Stimulated activated CD8-positive, alpha-beta memory T cell treated with anti-CD3 and anti-CD28 coated beads, Interleukin-4, amount 100 ng/mL, for 24 hours (primary cell): ENCODE measurements at regions not wholly inside any gene's neighbourhood (a gene's known extent, or its start where the extent isn't known, plus 50 kb on each side); places are given as distances from the start of the nearest gene placed in this dataset.
"Not testable (repeated sequence)": the region's sequence is repeated elsewhere in the genome, so short reads cannot be mapped to it uniquely, and the experiment has no call there.

Source experiments
- DNase-seq: peaks from one replicate; pipeline ENCODE4 v3.0.0-alpha.2; 2020; ENCODE audit warnings: low read depth

DNA sequence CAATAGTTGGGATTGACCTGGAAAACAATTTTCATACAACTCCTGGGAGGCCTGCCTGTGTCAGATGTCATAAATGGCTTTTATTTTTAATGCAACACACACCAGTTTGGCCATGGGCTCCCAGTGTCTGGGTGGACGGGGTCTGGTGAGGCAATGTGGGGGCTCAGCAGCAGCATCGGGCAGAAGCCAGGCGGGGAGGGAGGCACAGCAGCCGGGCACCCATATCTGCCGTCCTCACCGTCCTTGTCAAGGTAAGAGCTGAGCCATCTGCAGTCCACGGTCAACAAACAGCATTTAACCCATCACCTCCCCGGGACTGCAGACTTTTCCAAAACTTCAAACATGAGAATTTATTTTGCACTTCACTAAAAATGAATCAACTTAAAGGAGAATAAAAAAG, 154.0 kb upstream of the ZNF469 start:
- DNase-seq: not testable (repeated sequence)

DNA sequence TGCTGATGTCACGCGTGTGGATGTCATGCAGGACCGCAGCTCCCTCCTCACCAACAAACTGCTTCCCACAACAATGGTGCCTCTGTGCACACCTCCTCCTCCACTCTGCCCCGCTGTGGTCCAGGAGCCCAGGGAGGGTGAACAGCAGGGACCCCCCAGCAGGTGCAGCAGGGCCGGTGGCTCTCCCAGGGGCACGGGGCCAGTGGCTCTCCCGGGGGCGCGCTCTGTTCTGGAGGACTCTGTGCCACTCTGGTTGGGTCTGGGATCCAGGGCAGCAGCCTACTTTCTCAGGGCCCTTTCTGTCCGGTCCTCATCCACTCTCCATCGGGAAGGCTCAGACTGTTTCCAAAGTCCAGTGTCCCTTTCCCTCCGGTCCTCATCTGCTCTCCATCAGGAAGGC, 153.0 kb upstream of the ZNF469 start:
- not testable (repeated sequence) for DNase-seq

DNA sequence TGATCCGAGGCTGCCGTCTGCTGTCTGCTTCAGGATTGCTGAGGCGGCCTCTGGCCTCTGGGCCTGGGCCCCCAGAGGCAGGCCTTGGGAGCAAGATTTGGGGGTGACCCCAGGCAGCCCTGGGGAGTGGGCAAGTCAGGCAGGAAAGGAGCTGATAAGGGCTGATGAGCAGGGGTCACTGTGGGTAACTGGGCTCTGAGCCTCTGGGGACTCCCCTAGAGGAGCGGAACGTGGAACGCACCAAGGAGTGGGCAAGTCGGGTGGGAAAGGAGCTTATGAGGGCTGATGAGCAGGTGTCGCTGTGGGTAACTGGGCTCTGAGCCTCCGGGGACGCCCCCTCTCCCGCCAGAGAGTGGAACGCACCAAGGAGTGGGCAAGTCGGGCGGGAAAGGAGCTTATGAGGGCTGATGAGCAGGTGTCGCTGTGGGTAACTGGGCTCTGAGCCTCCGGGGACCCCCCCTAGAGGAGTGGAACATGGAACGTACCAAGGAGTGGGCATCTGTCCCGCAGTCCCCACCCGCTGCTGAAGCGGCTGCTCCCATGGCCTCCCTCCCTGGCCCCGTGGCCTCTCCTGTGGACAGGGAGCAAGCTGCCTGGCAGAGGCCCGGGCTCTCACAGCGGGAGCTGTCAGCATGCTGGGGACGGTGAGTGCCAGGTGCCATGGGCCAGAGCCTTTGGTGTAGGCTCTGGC, 152.3 kb upstream of the ZNF469 start:
- not testable (repeated sequence) for DNase-seq

DNA sequence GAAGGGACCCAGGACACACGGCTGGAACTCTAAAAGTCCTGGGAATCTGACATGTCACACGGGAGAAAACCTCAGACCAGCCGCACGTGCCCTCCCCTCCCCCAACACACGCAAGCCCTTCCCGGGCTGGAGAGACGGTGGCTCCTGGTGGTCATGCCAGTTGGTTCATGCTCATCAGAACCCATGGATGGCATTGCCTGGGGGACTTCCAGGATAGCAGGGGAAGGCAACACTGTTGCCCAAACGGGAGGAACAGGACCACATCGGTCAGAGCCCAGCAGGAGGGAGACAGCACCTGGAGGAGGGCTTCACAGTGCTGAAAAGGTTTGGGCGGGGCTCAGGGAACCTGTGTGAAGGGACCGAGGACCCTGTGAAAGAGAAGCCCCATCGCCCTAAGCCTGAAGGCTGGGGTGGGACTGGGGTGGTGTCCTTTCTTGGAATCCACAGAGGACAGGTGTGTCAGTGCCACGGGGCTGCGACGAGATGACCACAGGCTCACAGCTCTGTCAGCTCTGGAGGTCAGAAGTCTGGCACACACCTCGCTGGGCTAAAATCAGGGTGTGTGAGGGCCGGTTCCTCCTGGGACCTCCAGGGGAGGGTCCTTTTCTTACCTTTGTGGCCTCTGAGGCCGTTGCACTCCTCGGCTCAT, 151.7 kb upstream of the ZNF469 start:
- DNase-seq: not testable (repeated sequence)

DNA sequence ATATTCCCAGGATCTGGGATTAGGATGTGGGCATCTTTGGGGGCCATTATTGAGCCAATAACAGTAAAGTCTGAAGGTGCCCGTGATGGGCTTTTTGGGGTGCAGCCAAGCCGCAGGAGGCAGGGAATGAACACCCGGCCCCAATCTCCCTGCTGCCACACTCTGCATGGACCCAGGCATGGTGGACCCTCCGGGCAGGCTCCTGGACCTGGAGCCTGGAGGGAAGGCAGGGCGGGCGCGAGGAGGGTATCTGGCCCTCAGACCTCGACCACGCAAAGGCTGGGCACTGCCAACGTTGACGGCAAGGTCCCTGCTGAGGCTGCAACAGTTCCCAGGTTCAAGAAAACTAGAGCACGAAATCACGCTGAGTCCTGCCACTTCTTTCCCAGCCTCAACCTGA, 150.9 kb upstream of the ZNF469 start:
- DNase-seq: not testable (repeated sequence)

DNA sequence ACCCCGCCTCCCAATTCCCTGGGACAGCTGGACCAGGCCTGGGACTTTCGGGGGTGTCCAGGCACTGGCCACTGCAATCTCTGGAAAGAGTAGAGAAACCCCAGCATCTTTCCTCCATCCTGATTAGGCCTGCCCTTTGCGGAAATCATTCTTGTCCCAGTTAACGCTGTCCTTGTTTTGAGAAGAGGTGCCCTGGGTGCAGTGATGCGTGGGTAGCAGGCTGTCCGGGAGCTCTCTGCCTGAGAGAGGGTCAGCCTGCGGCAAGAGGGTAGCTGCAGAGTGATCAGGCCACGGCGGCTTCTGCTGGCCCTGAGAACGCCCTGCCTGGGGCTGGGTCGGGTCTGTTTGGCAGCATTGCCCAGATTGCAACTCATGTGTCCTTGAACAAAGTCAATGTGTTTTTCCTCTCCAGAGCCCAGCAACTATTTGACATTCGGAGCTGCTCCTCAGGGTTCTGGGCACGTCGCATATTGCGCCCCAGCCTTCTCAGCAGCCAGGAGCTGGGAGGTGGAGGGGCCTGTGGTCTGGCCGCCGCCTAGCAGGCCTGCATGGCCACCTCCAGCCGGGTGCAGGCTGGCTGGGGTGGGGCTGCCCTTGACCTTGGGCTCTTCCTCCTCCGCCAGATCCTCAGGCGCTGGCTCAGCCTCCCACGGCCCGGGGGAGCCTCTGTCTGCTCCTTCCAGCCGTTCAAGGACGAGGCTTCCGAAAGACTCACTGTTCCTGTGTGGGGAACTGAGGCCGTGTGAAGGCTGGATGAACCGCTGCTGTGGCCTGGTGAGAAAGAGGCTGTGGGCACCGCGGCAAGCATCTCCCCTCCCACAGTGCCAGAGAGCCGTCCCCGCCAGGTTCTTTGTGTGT, 150.1 kb upstream of the ZNF469 start:
- not testable (repeated sequence) for DNase-seq

DNA sequence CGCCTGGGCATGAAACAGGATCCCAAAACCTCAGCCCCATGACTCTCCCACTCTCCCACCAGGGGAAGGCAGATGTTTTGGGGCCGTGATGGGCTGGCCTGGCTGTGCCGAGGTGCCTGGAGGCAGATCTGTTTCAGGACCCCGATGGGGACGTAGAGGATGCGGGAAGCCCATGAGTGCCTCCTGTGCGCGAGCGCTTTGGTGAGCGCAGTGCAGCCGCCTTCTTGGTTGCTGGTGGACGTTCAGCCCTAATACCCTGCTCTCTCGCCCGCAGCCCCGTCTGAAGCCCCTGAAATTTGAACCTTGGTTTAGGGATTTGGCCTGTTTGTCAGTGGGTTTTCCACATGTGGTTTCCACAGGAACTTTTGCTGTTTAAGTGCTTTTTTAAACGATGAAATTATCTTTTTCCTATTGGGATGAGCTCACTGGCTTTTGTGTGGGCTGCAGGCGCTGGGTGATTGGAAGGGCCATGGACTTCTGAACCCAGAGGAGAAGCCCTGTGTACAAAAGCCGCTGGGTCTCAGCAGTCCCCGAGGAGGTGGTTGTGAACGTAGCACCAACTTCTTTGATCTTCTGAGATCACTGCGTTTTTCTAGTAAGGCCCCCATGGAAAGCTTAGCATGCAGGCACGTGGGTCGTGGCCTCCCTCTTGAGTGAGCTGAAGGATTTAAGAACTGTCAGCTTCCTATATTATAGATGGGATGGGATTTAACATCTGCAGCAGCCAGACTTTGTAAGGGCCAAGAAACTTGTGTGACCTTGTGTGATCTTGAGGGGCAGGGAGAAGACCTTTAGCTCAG, 148.9 kb upstream of the ZNF469 start:
- DNase-seq: not testable (repeated sequence)

DNA sequence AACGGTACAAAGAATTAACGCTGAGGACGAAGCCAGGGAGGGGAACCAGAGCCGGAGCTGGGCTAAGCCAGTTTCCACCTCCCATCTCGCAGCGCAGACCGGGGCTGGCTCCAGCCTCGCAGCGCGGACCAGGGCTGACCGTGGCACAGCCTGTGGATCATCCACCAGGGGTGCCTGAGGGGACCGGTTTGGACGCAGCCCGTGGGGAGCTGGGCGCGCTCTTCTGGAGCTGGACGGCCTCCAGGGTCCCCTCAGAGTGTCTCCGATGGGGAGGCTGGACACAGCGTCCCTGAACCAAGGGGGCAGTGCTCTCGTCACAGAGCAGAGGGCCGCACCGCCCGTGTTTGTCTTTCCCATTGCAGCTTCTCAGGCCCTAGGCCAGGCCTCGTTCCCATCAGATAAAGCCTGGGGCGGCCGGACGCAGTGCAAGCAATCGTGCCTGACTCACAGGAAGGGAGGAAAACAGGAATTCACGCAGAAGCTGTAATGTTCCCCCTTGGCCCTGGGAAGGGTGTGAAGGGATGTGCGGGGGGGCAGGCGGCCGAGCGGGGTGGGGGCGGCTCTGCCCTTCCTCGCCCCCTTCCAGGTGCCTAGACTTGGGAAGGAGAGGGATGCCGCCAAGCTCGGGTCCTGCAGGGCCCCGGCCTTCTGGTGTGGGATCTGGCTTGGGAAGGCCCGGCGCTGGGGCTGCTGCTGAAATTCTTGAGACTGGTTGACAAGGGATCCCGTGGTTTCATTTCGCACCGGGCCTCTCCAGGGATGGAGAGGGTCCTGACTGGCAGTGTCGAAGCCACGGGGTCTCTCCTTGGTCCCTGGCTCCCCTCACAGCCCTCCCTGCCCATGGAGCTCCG, 148.1 kb upstream of the ZNF469 start:
- not testable (repeated sequence) for DNase-seq

DNA sequence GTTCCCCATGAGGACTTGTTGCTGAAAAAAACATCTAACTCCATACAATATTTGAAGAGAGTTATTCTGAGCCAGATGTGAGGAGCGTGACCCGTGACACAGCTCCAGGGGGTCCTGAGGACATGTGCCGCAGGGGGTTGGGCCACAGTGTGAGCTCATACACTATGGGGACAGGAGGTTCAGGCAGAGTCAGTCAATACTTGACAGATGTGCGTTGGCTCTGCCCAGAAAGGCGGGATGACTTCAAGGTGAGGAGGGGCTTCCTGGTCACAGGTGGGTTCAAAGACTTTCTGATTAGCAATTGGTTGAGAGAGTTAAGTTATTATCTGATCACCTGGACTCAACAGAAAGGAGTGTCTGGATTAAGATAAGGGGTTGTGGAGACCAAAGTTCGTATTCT, 147.1 kb upstream of the ZNF469 start:
- DNase-seq: not testable (repeated sequence)

DNA sequence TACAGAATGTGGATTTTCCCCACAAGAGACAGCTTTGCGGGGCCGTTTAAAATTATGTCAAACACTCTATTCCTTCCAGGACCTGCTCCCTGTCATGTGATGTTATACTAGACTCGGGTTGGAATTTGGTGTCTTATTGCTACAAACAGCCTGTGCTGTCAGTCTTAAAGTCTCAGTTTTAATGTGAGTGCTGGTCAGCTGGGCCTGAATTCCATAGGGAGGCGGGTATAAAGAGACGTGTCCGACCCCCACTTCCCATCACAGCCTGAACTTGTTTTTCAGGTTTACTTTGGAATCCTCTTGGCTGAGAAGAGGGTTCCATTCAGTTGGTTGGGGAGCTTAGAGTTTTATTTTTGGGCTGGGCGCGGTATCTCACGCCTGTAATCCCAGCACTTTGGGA, 146.5 kb upstream of the ZNF469 start:
- DNase-seq: not testable (repeated sequence)

DNA sequence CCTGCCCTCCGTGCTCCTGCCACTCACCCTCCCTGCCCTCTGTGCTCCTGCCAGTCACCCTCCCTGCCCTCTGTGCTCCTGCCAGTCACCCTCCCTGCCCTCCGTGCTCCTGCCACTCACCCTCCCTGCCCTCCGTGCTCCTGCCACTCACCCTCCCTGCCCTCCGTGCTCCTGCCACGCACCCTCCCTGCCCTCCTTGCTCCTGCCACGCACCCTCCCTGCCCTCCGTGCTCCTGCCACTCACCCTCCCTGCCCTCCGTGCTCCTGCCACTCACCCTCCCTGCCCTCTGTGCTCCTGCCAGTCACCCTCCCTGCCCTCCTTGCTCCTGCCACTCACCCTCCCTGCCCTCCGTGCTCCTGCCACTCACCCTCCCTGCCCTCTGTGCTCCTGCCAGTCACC, 145.4 kb upstream of the ZNF469 start:
- DNase-seq: not testable (repeated sequence)

DNA sequence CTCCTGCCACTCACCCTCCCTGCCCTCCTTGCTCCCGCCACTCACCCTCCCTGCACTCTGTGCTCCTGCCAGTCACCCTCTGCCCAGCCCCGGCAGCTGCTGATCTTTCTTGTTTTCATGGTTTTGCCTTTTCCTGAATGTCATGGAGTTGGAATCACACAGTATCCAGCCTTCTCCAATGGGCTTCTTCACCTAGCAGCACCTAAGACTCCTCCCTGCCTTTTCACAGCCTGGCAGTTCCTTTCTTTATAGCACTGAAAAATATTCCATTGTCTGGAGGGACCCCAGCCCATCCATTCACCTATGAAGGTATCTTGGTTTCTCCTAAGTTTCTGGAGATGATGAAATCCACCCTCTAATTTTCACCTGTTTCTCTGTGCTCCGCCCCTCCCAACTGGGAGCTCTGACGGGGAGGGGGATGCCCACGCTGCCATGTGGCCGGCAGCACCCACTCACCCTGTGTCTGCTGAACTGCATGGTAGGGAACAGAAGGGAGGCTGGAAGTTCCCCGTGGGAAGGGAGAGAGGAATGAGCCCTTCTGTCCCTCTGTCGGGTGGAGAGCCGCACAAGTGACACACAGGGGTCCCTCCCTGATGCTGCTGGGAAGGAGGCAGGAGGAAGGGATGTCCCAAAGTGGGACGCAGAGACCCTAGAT, 144.9 kb upstream of the ZNF469 start:
- not testable (repeated sequence) for DNase-seq

DNA sequence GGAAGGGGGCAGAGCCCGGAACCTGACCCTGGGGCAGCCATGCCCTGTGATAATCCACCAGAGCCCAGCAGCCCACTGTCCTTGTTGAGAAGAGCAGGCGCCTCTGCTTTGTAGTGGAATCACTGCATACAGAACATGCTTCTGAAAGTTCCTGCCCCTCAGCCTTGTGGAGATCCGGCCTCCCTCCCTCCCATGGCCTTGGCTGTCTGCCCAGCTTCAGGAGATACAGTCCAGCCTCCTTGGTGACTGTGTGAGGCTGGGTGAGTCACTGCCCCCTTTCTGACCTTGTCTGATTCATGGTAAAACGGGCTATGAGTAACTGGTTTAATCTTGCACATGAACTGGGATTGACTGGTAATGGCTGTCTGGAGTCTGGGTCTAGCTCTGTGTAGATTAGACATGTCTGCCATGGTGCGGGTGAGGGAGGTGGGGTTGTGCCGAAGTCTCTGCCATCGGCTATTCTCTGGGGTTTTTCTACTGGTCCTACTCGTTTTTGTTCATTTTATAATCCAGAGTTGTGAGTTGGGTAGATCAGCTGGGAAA, 144.0 kb upstream of the ZNF469 start:
- DNase-seq: peak; percentile 31

DNA sequence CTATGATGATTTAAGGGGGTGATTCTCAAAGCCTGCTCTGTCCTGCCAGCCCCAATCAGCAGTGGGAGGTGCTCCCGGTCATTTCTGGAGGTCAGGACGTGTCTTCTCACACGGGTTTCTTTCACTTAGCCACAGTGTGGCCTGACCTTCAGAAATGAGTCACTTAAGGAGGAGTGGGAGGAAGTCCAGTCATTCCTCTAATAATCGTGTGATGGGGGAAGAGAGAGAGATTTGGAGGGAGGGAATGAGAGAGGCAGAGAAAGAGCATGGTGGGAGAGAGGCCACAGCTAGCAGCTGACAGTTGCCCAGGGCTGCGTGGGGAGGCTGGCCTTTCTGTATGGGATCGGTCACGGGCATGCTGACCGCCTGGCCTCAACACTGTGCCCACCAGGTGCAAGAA, 142.6 kb upstream of the ZNF469 start:
- DNase-seq: not testable (repeated sequence)

DNA sequence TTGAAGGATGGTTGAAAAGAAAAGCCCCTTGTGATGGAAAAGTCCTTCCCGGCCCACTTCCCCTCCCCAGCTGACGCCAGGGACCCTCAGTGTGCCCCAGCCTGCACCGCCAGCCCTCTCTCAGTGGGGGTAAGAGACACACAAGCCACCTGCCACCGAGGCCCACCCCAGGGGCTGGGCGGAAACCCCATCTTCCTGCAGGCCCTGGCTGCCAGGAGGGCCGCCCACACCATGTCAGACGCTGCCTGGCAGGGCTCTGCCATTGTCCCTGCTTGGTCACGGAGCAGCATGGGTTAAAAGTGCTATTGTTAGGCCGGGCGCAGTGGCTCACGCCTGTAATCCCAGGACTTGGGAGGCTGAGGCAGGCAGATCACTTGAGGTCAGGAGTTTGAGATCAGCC, 142.0 kb upstream of the ZNF469 start:
- DNase-seq: not testable (repeated sequence)

DNA sequence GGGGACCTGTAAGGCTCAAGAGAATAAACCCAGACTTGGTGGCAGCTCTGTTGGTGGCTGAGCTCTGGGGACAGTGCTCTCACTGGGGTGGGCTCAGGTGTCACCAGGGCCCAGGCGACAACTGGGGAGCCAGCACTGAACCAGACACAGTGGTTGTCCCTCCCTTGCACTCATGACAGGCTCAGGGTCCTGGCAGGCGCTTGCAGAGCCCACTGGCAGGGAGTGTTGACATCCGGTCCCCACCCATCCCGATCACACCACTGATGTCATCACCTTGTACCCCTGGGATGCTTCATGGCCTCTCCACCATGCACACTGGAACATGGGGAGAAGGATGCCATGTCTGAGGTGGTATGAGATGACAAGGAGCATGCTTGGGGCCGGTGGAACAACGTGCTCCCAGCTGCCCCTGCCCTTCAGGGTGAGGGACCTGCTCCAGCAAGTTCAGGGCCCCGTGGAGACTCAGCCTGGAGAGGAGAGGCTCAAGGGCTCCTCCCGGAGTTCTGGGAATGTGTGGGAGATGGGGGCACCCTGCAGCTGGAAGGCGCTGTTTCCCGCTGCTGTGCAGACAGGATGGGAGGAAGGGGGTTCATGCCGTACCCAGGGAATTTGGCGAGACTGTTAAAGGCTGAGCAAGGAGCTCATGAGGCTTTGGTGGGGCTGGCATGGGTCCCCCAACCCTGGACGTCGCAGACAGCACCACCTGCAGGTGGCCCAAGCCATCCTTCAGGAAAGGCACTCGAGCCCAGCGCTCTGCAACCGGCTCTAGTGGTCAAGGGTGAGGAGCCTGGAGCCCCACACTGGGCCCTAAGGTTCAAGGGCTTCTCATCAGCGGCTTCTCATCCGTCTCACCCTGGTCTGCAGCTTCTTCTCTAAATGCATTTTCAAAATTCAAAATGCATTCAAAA, 141.1 kb upstream of the ZNF469 start:
- DNase-seq: not testable (repeated sequence)

DNA sequence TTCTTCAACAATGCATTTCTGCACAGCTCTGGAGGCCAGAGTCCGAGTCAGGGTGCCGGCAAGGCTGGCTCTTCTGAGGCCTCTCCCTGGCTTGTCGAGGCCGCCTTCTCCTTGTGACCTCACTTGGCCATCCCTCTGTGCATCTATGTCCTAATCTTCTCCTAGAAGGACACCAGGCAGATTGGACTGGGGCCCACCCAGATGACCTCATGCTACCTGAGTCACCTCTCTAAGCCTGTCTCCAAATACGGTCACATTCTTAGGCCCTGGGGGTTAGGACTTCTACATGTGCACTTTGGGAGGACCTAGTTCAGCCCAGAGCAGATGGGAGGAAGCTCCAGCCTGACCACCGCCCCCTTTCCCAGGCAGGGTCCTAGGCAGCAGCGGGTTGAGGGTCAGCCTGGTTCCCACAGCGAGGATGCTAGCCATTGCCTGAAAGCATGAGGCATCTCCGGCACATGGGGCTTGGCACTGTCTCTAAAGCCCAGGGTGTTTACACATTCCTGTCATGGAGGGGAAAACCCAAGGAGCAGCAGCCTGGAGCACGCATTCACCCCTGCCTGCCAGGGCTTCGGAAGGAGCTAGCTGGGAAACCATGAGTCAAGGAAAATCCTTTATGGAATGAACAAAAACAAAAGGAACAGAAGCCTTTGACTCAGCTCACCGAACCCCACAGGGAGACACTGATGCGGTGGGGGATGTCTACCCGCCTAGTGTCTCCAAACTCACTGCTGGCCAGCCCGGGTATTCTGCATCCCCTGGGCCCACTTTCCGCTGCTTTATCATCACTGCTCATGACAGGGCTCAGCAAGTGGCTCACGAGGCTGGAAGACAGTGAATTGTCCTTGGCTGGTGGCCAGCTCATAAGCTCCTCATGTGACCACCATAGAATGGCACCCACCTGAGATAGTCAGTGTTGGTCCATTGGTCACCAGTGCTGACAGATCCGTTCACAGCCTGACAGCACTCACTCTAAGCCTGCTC, 140.2 kb upstream of the ZNF469 start:
- DNase-seq: not testable (repeated sequence)

DNA sequence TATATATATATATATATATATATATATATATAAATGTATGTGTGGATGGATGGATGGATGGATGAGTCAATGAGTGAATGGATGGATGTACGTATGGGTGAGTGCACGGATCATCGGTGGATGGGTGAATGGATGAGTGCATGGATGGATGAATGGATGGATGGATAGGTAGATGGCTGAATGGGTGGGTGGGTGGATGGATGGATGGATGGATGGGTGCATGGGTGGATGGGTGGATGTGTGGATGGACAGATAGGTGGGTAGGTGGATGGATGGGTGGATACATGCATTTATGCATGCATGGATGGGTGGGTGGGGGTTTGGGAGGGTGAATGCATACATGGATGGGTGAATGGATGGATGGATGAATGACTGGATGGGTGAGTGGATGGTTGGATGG, 138.8 kb upstream of the ZNF469 start:
- not testable (repeated sequence) for DNase-seq
